Pancreas (tissue), 10 donors: ENCODE measurements at regions not wholly inside any gene's neighbourhood (a gene's known extent, or its start where the extent isn't known, plus 50 kb on each side); places are given as distances from the start of the nearest gene placed in this dataset.
"Not testable (repeated sequence)": the region's sequence is repeated elsewhere in the genome, so short reads cannot be mapped to it uniquely, and the experiment has no call there.

Experiments used
- ATAC-seq, 4 donors: fragments of 200-7000 bp; cut with Tn5 transposase; one replicate each; pipeline versions ENCODE4 v1.8.0 to v1.9.1; 2020; ENCODE audit warnings: mild to moderate bottlenecking in 4 of 4, moderate library complexity in 4 of 4
- DNase-seq, 6 donors: peaks; one replicate each; pipeline ENCODE4 v3.0.0-alpha.2; 2020
- FAIRE-seq: peaks from 2 replicates; lab custom pipeline; 2012; peaks lifted over from hg19 to GRCh38; lab: Jason Lieb, UNC
- H3K27ac ChIP-seq, 4 donors: fragments of 200-600 bp; sonication (generic); 1 replicate in 3 of 4; 2 replicates in 1 of 4; pipeline versions ENCODE4 v1.5.0 to v1.8.0; 2020
- H3K27me3 ChIP-seq, 4 donors: fragments of 200-600 bp; one replicate each; pipeline ENCODE4 v1.8.0; 2021
- H3K36me3 ChIP-seq, 3 donors: fragments of 200-600 bp; sonication (generic) in 1 of 3; one replicate each; pipeline versions ENCODE4 v1.5.0 to v1.8.0; 2020 to 2021
- H3K4me1 ChIP-seq, 3 donors: fragments of 200-600 bp; one replicate each; pipeline ENCODE4 v1.8.0; 2021
- H3K4me3 ChIP-seq, 4 donors: fragments of 200-600 bp; sonication (generic) in 2 of 4; one replicate each; pipeline versions ENCODE4 v1.5.0 to v1.8.0; 2020 to 2021
- H3K9me3 ChIP-seq, 4 donors: fragments of 200-600 bp; one replicate each; pipeline ENCODE4 v1.8.0; 2021
- WGBS, 2 donors: extraction: QIAGEN DNeasy Blood & Tissue Kit; methylation state at CpG; one replicate each; pipeline ENCODE4 v1.1.7; 2013; 5-methylcytosine and 5-hydroxymethylcytosine counted together
- intact Hi-C, 3 donors: fragments of 100-400 bp; cut with DNase I; formaldehyde crosslinking; loops; one replicate each; pipeline versions ENCODE4 v1.11.1 to v1.14.2; 2022
- TF ChIP-seq, protein P1 (sequence below), 4 donors: fragments of 200-600 bp; sonication (generic) in 3 of 4; IDR thresholded peaks; one replicate each; pipeline versions ENCODE4 v1.5.0 to v1.8.0; 2021; ENCODE audit warnings: antibody characterized with exemption in 4 of 4
- donor health status: healthy with polysubstance abuse.
- donor health status: DM: no; HTN: no; CAD: no; lungs with moderate emphysema.
- donor health status: DM: no; HTN: no; CAD: no.
- donor health status: control.
- donor health status: control.
- donor health status: Bipolar disorder and iron deficiency.
- donor health status: DM: yes; HTN: yes; CAD: no.
- donor health status: DM: no; HTN: no; CAD: no.
- donor health status: DM: no; HTN: no; CAD: no.
- donor health status: DM: yes; HTN: yes; CAD: no.

DNA sequence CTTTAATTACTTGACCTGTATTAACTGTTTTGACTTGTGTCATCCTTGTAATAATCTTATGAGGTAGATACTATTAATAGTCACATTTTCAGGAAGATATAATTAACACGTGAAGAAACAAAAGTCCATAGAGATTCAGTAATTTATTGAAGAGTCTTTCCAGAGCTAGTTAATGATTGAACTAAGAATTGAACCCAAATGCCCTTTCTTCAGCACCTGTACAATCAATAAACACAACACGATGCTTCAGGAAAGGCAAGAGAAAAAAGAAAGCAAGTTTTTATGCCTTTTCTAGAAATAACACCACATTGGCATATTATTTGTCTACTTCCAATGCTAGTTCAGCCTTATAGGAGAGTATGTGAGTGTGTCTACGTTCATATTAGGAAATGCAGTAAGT is 399.6 kb downstream of the NAF1 start:
- Histone ChIP-seq H3K4me1 (no peaks in the 10 kb centered on the region), H3K9me3 (no peaks in the 10 kb centered on the region), H3K27me3 (no peaks in the 10 kb centered on the region), H3K4me3 (no peak overlapping the region), H3K36me3 (no peaks in the 10 kb centered on the region), H3K27ac (no peak overlapping the region)
- intact Hi-C loops: no loop called here
- ATAC-seq: no peak
- WGBS, 2 donors: 15 to 20% methylated on average over 3 of the region's 3 CpGs
- no peak for FAIRE-seq
- no peak for DNase-seq
- TF ChIP-seq, protein P1, sequence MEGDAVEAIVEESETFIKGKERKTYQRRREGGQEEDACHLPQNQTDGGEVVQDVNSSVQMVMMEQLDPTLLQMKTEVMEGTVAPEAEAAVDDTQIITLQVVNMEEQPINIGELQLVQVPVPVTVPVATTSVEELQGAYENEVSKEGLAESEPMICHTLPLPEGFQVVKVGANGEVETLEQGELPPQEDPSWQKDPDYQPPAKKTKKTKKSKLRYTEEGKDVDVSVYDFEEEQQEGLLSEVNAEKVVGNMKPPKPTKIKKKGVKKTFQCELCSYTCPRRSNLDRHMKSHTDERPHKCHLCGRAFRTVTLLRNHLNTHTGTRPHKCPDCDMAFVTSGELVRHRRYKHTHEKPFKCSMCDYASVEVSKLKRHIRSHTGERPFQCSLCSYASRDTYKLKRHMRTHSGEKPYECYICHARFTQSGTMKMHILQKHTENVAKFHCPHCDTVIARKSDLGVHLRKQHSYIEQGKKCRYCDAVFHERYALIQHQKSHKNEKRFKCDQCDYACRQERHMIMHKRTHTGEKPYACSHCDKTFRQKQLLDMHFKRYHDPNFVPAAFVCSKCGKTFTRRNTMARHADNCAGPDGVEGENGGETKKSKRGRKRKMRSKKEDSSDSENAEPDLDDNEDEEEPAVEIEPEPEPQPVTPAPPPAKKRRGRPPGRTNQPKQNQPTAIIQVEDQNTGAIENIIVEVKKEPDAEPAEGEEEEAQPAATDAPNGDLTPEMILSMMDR (IDR thresholded peaks at IDR 0.05): no peak

DNA sequence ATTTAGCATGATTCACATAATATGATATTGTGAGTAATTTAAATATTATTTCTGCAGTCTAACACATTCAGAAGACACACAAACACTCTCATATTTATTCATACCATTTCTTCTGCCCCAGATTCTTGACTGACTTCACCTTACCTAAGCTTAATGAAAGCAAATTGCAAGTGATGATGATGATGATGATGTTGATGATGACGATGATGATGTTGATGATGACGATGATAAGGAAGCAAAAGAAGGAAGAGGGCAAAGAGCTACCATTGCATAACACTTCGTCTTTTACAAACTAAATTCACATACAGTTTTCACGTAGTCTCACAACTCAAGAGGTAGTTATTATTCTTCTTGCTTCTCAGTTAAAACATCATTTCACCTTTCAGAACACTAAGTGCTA is 404.7 kb downstream of the NAF1 start:
- intact Hi-C loops: no loop called here
- FAIRE-seq: no peak
- WGBS, 2 donors: 47 to 59% methylated on average over 4 of the region's 4 CpGs

DNA sequence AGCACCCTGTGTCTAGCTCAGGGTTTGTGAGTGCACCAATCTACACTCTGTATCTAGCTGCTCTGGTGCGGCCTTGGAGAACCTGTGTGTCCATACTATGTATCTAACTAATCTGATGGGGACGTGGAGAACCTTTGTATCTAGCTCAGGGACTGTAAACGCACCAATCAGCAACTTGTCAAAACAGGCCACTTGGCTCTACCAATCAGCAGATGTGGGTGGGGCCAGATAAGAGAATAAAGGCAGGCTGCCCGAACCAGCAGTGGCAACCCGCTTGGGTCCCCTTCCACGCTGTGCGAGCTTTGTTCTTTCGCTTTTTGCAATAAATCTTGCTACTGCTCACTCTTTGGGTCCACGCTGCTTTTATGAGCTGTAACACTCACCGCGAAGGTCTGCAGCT is 426.5 kb downstream of the NAF1 start:
- FAIRE-seq, intact Hi-C loops: not testable (repeated sequence)

More for the DNA sequence above, 404.7 kb downstream of the NAF1 start:
- Histone ChIP-seq H3K27me3 (no peaks in the 10 kb centered on the region), H3K36me3 (no peaks in the 10 kb centered on the region), H3K9me3 (no peaks in the 10 kb centered on the region), H3K4me3 (no peak overlapping the region), H3K4me1 (no peaks in the 10 kb centered on the region), H3K27ac (no peak overlapping the region)
- no peak for ATAC-seq
- DNase-seq: no peak
- TF ChIP-seq, protein P1 (IDR thresholded peaks at IDR 0.05): no peak

DNA sequence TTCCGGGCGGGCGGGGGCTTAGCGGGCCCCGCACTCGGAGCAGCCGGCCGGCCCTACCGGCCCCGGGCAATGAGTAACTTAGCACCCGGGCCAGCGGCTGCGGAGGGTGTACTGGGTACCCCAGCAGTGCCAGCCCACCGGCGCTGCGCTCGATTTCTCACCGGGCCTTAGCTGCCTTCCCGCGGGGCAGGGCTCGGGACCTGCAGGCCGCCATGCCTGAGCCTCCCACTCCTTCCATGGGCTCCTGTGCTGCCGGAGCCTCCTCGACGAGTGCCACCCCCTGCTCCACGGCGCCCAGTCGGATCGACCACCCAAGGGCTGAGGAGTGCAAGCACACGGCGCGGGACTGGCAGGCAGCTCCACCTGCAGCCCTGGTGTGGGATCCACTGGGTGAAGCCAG is 427.1 kb downstream of the NAF1 start:
- DNase-seq, FAIRE-seq, ATAC-seq, H3K27ac ChIP-seq, H3K36me3 ChIP-seq, H3K27me3 ChIP-seq, H3K9me3 ChIP-seq, intact Hi-C loops, H3K4me1 ChIP-seq, H3K4me3 ChIP-seq: not testable (repeated sequence)
- WGBS, 2 donors: 76 to 94% methylated on average over 32 of the region's 32 CpGs

More for the DNA sequence above, 426.5 kb downstream of the NAF1 start:
- H3K27me3 ChIP-seq, H3K9me3 ChIP-seq, DNase-seq, H3K4me3 ChIP-seq, H3K4me1 ChIP-seq, ATAC-seq, H3K27ac ChIP-seq, H3K36me3 ChIP-seq: not testable (repeated sequence)
- 71 to 81% methylated on average over 11 of the region's 11 CpGs for WGBS, 2 donors

DNA sequence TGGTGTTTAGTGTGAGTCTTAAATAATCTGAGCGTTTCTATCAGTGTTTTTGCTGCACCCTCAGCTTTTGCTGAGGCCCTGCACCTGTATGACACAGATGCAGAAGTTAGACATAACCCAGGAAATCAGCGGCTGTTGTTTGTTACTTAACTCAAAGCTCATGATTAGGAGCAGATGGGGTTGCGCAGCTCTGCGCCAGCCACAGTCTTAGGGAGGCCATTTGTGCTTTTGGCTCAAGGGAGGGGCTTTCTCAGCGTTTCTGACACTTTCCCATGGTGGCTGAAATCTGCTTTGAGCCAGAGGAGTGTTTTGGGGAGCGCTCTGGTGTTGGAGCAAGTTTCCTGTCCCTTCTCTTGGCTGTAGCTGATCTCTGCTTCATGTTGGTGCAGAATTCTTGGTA is 433.8 kb downstream of the NAF1 start:
- whole genome bisulfite sequencing, 2 donors: 53 to 61% methylated on average over 6 of the region's 6 CpGs
- ATAC-seq: no peak

DNA sequence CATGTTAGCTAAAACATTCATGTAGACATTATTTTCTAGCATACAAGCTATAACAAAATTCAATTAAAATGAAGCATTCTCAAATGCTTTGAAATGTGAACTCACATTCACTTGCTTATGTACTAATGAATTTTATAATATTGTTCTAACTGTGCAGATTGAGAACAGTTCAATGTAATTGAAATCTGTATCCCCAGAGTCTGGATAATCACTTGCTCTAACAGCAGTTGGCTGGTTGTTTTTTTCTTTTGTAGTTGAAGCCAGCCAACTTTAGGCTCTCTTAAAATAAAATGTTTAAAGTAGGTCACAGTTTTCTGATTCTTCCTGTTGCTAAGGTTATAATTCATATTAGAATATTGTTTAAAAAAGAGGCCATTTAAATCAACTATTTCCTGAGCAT is 438.9 kb downstream of the NAF1 start:
- H3K4me1 ChIP-seq: no peaks in the 10 kb centered on the region
- H3K27ac ChIP-seq: no peak overlapping the region
- DNase-seq (no peak), ATAC-seq (no peak), FAIRE-seq (no peak)
- TF ChIP-seq, protein P1 (IDR thresholded peaks at IDR 0.05): no peak
- intact Hi-C loops: no loop called here
- no peak overlapping the region for H3K4me3 ChIP-seq
- no peaks in the 10 kb centered on the region for H3K9me3 ChIP-seq
- no peaks in the 10 kb centered on the region for H3K36me3 ChIP-seq
- H3K27me3 ChIP-seq: no peaks in the 10 kb centered on the region

More for the DNA sequence above, 433.8 kb downstream of the NAF1 start:
- intact Hi-C loops: no loop called here
- DNase-seq: no peak
- TF ChIP-seq, protein P1 (IDR thresholded peaks at IDR 0.05): no peak
- Histone ChIP-seq H3K27ac (no peak overlapping the region), H3K27me3 (no peaks in the 10 kb centered on the region), H3K4me3 (no peak overlapping the region), H3K36me3 (no peaks in the 10 kb centered on the region), H3K9me3 (no peaks in the 10 kb centered on the region), H3K4me1 (no peaks in the 10 kb centered on the region)
- no peak for FAIRE-seq
